ENCODE measurements at regions not wholly inside any gene's neighbourhood (a gene's known extent, or its start where the extent isn't known, plus 50 kb on each side); places are given as distances from the start of the nearest gene placed in this dataset.
"Not testable (repeated sequence)": the region's sequence is repeated elsewhere in the genome, so short reads cannot be mapped to it uniquely, and the experiment has no call there.

DNA sequence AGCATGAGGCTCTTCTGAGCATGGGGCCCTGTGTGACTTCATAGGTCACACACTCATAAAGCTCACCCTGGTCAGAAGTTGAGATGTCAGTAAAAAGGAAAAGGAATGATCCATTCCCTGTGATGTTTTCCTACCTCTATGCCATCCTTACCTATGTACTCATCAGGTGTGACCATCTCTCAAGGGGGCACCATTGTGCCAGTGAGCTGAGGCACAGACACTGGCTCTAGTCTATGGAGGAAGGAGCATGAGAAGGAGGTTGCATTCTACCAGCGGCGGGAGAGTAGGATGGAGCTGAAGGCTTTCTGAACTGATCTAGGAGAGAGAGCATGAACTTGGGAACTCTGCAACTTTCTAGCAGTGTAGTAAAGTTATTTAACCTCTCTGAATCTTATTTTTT lies 65.8 kb upstream of the RGL1 start:
- Histone ChIP-seq H3K4me3 (no peak overlapping the region), H3K4me1 (peaks cover 0 to 11% (median 0%) of the 10 kb centered on the region in 4 donors), H3K27me3 (no peaks in the 10 kb centered on the region), H3K36me3 (no peaks in the 10 kb centered on the region), H3K9me3 (no peaks in the 10 kb centered on the region), H3K27ac (no peak overlapping the region)
- no peak for DNase-seq
- intact Hi-C loops (cut with DNase I) = no loop called here
- no peak for ATAC-seq
- 100% methylated on average over 1 of the region's 2 CpGs for WGBS (ENCODE audit: insufficient coverage, low coverage, low lambda C conversion rate, missing lambda C conversion rate)
- TF ChIP-seq, protein P1, sequence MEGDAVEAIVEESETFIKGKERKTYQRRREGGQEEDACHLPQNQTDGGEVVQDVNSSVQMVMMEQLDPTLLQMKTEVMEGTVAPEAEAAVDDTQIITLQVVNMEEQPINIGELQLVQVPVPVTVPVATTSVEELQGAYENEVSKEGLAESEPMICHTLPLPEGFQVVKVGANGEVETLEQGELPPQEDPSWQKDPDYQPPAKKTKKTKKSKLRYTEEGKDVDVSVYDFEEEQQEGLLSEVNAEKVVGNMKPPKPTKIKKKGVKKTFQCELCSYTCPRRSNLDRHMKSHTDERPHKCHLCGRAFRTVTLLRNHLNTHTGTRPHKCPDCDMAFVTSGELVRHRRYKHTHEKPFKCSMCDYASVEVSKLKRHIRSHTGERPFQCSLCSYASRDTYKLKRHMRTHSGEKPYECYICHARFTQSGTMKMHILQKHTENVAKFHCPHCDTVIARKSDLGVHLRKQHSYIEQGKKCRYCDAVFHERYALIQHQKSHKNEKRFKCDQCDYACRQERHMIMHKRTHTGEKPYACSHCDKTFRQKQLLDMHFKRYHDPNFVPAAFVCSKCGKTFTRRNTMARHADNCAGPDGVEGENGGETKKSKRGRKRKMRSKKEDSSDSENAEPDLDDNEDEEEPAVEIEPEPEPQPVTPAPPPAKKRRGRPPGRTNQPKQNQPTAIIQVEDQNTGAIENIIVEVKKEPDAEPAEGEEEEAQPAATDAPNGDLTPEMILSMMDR (IDR thresholded peaks at IDR 0.05) = no peak
- TF ChIP-seq POLR2A (IDR thresholded peaks at IDR 0.05) = no peak

DNA sequence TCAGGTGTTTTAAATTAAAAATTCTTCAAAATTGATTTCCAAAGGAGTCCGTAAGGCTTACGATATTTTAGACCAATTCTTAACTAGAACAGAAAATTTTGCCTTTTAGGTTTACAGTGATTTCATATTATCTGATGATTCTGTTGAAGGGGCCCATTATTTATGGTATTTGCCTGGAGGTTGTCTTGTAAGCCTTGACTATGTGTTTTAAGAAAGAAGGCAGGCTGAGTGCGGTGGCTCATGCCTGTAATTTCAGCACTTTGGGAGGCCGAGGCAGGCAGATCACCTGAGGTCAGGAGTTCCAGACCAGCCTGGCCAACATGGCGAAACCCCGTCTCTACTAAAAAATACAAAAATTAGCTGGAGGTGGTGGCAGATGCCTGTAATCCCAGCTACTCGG lies 67.0 kb upstream of the RGL1 start:
- WGBS (ENCODE audit: insufficient coverage, low coverage, low lambda C conversion rate, missing lambda C conversion rate) = 94% methylated on average over 6 of the region's 7 CpGs
- ATAC-seq; H3K9me3 ChIP-seq; DNase-seq; H3K27ac ChIP-seq; H3K36me3 ChIP-seq; H3K27me3 ChIP-seq; intact Hi-C loops (cut with DNase I); H3K4me3 ChIP-seq: not testable (repeated sequence)
- H3K4me1 ChIP-seq = peaks cover 0 to 14% (median 0%) of the 10 kb centered on the region in 4 donors

DNA sequence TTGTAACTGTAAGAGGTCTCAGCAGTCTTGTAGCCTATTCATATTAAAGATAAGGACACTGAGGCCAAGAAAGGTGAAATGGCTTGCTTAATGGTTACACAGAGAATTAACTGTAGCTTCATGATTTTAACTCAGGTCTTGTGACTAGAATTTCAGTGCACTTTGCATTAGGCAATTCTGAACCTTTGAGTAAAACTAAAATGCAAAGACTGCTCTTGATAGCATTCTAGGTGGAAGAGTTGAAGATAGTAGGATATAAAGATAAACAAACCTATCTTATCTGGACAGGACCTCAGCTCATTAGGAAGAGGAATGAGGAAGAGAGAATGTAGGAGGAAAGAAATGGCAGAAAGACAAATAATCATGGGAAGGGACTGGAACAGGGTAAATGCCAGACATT lies 68.6 kb upstream of the RGL1 start:
- H3K4me1 ChIP-seq = peaks cover 0 to 14% (median 0%) of the 10 kb centered on the region in 4 donors
- TF ChIP-seq, protein P1 (IDR thresholded peaks at IDR 0.05) = no peak
- no peak for TF ChIP-seq POLR2A (IDR thresholded peaks at IDR 0.05)
- H3K27me3 ChIP-seq = no peaks in the 10 kb centered on the region
- H3K4me3 ChIP-seq = no peak overlapping the region
- DNase-seq = no peak
- ATAC-seq = no peak
- intact Hi-C loops (cut with DNase I) = no loop called here
- no peak overlapping the region for H3K27ac ChIP-seq
- no peaks in the 10 kb centered on the region for H3K36me3 ChIP-seq
- H3K9me3 ChIP-seq = no peaks in the 10 kb centered on the region

DNA sequence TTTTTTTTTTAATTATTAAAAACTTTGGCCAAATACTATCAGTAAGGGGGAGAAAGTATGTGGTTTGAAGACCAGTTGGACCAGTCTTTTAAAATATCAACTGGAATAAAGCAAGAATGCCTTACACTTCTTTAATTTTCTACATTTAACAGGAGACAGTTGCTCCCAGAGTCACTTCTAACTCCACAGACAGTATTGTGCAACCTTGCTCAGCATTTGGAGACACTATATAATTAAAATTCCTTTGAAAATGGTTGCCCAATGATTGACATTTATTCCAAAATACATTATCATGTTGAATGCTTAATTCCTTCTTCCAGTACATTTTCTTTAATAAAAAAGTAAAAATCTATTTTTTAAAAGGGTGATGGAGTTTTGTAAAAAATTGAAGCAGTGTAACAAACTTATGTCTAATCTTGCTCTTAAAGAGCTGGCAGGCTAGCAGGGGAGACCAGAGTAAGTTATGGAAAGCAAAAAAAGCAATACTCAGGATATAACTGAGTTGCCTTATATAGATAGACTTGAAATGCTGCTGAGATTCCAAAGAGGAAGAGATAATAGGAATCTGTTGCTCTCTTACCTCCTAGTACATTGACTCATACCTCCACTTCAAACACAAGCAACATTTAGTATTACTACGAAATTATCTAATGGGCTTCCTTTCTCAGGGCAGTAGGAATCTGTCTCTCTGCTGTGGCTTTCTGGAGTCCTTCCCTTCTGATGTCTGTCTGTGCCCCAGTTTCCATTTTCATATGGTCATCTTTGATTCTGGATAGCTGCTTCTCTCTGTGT lies 69.7 kb upstream of the RGL1 start:
- no peaks in the 10 kb centered on the region for H3K36me3 ChIP-seq
- DNase-seq (no peak), ATAC-seq (peak; percentile 17 to 38 (median 32))
- no peaks in the 10 kb centered on the region for H3K9me3 ChIP-seq
- H3K4me3 ChIP-seq = peak overlapping the region in 1 of 3 donors; percentile 11
- H3K27ac ChIP-seq = peak overlapping the region in 2 of 3 donors; percentile 22 to 45
- no peaks in the 10 kb centered on the region for H3K27me3 ChIP-seq
- 40% methylated on average over 1 of the region's 1 CpG for WGBS (ENCODE audit: insufficient coverage, low coverage, low lambda C conversion rate, missing lambda C conversion rate)
- no peak for TF ChIP-seq POLR2A (IDR thresholded peaks at IDR 0.05)
- TF ChIP-seq, protein P1 (IDR thresholded peaks at IDR 0.05) = no peak
- H3K4me1 ChIP-seq = peaks cover 0 to 14% (median 0%) of the 10 kb centered on the region in 4 donors
- intact Hi-C loops (cut with DNase I) = no loop called here

DNA sequence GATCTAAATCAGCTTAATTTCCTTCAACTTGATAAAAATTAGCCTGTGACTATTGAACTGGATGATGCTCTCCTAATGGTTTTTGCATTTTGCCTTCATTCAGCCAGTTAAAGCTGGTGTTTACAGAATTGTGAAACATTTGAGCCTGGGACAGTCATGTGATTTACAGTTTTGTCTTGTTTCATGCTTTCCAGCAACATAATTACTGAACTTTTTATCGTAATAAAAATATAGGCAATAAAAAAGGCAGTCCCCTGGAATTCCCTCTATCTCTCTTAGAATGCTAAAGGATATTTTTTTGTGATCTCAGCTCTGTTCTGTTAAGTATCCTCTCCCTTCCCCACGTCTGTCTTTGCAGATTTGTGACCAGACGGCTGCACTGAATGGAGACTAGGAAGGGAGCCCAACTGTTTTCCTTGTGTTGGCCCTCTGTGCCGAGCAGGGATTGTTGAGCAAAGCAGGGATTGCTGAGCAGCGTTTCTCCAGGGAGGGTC lies 70.3 kb upstream of the RGL1 start:
- Histone ChIP-seq H3K4me1 (peaks cover 0 to 14% (median 0%) of the 10 kb centered on the region in 4 donors), H3K27me3 (no peaks in the 10 kb centered on the region), H3K36me3 (no peaks in the 10 kb centered on the region), H3K4me3 (peak overlapping the region in 1 of 3 donors; percentile 11), H3K9me3 (no peaks in the 10 kb centered on the region), H3K27ac (peak overlapping the region in 2 of 3 donors; percentile 22 to 45)
- intact Hi-C loops (cut with DNase I) = no loop called here
- ATAC-seq (peak; percentile 75 to 93 (median 88)), DNase-seq (peak in 2 of 3 donors; percentile 21 to 53)
- no peak for TF ChIP-seq POLR2A (IDR thresholded peaks at IDR 0.05)
- TF ChIP-seq, protein P1 (IDR thresholded peaks at IDR 0.05) = no peak
- 9% methylated on average over 5 of the region's 5 CpGs for WGBS (ENCODE audit: insufficient coverage, low coverage, low lambda C conversion rate, missing lambda C conversion rate)
